ENCODE measurements at regions not wholly inside any gene's neighbourhood (a gene's known extent, or its start where the extent isn't known, plus 50 kb on each side); places are given as distances from the start of the nearest gene placed in this dataset.

DNA sequence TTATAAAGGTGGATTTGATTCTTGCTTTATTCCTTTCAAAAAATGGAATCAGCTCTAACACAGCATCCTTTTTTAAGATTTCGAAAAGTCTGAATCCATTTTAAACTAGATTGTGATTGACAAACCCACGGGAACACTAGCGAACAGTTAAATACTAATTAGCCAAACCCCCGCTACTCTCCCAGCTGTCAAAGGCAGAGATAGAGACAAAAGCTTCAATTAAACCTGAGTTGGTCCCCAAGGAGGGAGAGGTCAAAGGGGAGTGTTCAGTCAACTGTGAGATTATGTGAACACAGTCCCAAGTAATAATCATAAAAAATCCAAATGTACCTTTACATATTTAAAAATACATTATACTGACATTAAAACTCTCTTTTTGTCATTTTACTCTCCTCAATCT is 65.7 kb upstream of the TBX20 start:
- Histone ChIP-seq H3K9ac (ENCODE audit: low read length) (no peak overlapping the region), H3K27ac (ENCODE audit: low read depth, low read length) (no peak overlapping the region), H3K36me3 (ENCODE audit: control insufficient read depth, insufficient read depth, low read length) (no peaks in the 10 kb centered on the region), H3K4me1 (ENCODE audit: control insufficient read depth, insufficient read depth, low read length) (no peaks in the 10 kb centered on the region), H3K27me3 (ENCODE audit: control insufficient read depth, insufficient read depth, low read length) (no peaks in the 10 kb centered on the region), H3K4me3 (ENCODE audit: low read length) (no peak overlapping the region)

DNA sequence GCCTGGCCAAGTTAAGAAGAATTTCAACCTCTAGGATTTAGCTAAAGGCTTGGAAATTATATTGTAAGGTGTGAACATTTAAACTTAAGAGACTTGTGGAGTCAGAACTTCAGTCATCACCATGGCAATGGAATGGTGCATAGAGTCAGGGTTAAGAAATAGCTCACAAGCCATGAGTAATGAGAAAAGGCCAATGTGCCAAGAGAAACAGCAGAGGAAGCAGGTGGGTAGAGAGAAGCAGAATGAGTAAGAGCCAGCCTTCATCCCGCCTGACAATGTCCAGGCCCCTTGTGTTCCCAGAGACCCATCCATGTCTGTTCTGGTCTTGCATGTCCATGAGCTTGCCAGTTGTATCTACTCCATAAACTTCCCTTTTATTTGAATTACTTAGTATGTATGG is 62.6 kb upstream of the TBX20 start:
- Histone ChIP-seq H3K9ac (ENCODE audit: low read length) (no peak overlapping the region), H3K27ac (ENCODE audit: low read depth, low read length) (no peak overlapping the region), H3K36me3 (ENCODE audit: control insufficient read depth, insufficient read depth, low read length) (no peaks in the 10 kb centered on the region), H3K4me3 (ENCODE audit: low read length) (no peak overlapping the region), H3K27me3 (ENCODE audit: control insufficient read depth, insufficient read depth, low read length) (no peaks in the 10 kb centered on the region), H3K4me1 (ENCODE audit: control insufficient read depth, insufficient read depth, low read length) (no peaks in the 10 kb centered on the region)

DNA sequence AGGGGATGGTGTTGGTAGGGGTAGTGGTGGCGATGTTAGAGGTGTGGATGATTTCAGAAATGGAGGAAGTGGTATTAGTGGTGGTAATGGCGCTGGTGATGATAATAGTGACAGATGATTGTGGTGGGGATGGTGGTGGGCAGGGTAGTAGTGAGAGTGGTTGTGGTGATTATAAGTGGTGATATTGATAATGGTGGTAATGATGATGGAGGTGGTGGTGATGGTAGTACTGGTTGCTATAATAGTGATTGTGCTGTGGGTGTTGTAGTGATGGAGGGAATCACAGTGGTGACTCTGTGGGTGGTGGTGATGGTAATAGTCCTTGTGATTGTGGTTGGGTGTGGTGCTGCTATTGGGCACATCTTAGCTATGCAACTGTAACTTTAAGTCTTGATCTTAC is 61.6 kb upstream of the TBX20 start:
- Histone ChIP-seq H3K27ac (ENCODE audit: low read depth, low read length) (no peak overlapping the region), H3K4me1 (ENCODE audit: control insufficient read depth, insufficient read depth, low read length) (no peaks in the 10 kb centered on the region), H3K9ac (ENCODE audit: low read length) (no peak overlapping the region), H3K36me3 (ENCODE audit: control insufficient read depth, insufficient read depth, low read length) (no peaks in the 10 kb centered on the region), H3K27me3 (ENCODE audit: control insufficient read depth, insufficient read depth, low read length) (no peaks in the 10 kb centered on the region), H3K4me3 (ENCODE audit: low read length) (no peak overlapping the region)

DNA sequence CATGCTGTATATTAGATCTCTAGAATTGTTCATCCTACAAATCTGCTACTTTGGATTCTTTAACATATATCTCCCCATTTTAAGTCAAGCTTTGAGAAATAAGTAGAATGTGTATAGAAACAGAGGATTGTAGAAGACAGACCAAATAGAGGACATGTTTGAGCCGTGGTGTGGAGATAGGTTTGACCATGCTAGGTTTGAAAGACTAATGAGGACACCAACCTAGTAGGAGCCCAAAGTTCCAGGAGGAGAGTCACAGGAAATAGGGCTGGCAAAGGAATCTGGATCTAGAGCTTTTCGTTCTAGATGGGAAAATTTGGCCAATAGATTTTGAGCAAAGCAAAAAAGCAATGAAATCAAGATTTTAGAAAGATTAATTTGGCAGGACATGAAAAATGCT is 60.5 kb upstream of the TBX20 start:
- no peak overlapping the region for H3K4me3 ChIP-seq (ENCODE audit: low read length)
- no peaks in the 10 kb centered on the region for H3K36me3 ChIP-seq (ENCODE audit: control insufficient read depth, insufficient read depth, low read length)
- no peaks in the 10 kb centered on the region for H3K27me3 ChIP-seq (ENCODE audit: control insufficient read depth, insufficient read depth, low read length)
- H3K4me1 ChIP-seq (ENCODE audit: control insufficient read depth, insufficient read depth, low read length): no peaks in the 10 kb centered on the region
- H3K9ac ChIP-seq (ENCODE audit: low read length): no peak overlapping the region
- no peak overlapping the region for H3K27ac ChIP-seq (ENCODE audit: low read depth, low read length)

DNA sequence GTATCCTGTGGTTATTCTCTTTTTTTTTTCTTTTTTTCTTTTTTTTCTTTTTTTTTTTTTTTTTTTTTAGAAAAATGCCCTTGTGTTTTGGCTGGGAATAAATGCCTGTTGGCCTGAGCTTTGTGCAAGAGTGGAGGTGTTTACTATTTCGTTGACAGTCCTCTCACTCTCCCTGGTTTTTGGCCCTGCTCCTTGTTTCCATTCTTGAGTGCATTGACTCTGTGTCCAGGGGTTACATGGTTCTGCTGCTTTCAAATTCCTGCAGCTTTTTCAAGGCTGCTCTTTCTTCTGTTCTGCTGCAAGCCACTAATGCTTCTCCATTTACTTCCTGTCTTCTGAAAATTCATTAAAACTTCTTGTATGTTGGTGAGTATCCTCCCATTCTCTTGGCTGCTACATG is 59.7 kb upstream of the TBX20 start:
- H3K27ac ChIP-seq (ENCODE audit: low read depth, low read length): no peak overlapping the region
- no peaks in the 10 kb centered on the region for H3K4me1 ChIP-seq (ENCODE audit: control insufficient read depth, insufficient read depth, low read length)
- no peak overlapping the region for H3K9ac ChIP-seq (ENCODE audit: low read length)
- H3K36me3 ChIP-seq (ENCODE audit: control insufficient read depth, insufficient read depth, low read length): no peaks in the 10 kb centered on the region
- no peak overlapping the region for H3K4me3 ChIP-seq (ENCODE audit: low read length)
- H3K27me3 ChIP-seq (ENCODE audit: control insufficient read depth, insufficient read depth, low read length): no peaks in the 10 kb centered on the region
